Spleen (tissue), 11 donors: ENCODE measurements at regions not wholly inside any gene's neighbourhood (a gene's known extent, or its start where the extent isn't known, plus 50 kb on each side); places are given as distances from the start of the nearest gene placed in this dataset.

Source experiments
- DNase-seq: peaks from one replicate; pipeline ENCODE4 v3.0.0-alpha.2; 2020
- H3K27ac ChIP-seq, 8 donors: fragments of 200-600 bp; sonication (generic) in 7 of 8; 1 replicate in 4 of 8; 2 replicates in 4 of 8; pipeline versions ENCODE4 v1.5.0 to v1.8.0; 2016 to 2021; ENCODE audit warnings: inconsistent platforms in 4 of 8, mild to moderate bottlenecking in 4 of 8, moderate library complexity in 1 of 8
- H3K27me3 ChIP-seq, 7 donors: fragments of 200-600 bp; sonication (generic) in 6 of 7; replicated peaks in 1 of 7; 1 replicate in 4 of 7; 2 replicates in 3 of 7; pipeline versions ENCODE4 v1.5.0 to v1.8.0; 2016 to 2021; ENCODE audit warnings: inconsistent platforms in 3 of 7, mild to moderate bottlenecking in 1 of 7
- H3K36me3 ChIP-seq, 6 donors: fragments of 200-600 bp; sonication (generic) in 5 of 6; 1 replicate in 4 of 6; 2 replicates in 2 of 6; pipeline versions ENCODE4 v1.5.0 to v1.8.0; 2016 to 2021; ENCODE audit warnings: inconsistent platforms in 2 of 6
- H3K4me1 ChIP-seq, 6 donors: fragments of 200-600 bp; sonication (generic) in 5 of 6; 1 replicate in 3 of 6; 2 replicates in 3 of 6; pipeline versions ENCODE4 v1.5.0 to v1.8.0; 2016 to 2021; ENCODE audit warnings: inconsistent platforms in 3 of 6
- H3K4me3 ChIP-seq, 8 donors: fragments of 200-600 bp; sonication (generic) in 7 of 8; 1 replicate in 4 of 8; 2 replicates in 4 of 8; pipeline versions ENCODE4 v1.5.0 to v1.8.0; 2016 to 2021; ENCODE audit warnings: inconsistent platforms in 4 of 8, mild to moderate bottlenecking in 4 of 8, moderate library complexity in 2 of 8
- H3K9me3 ChIP-seq, 8 donors: fragments of 200-600 bp; sonication (generic) in 7 of 8; 1 replicate in 4 of 8; 2 replicates in 4 of 8; pipeline versions ENCODE4 v1.5.0 to v1.8.0; 2016 to 2021; ENCODE audit warnings: inconsistent platforms in 4 of 8
- CTCF ChIP-seq, 11 experiments: fragments of 200-600 bp in 7 of 11; fragments of 450-650 bp in 4 of 11; sonication (generic) in 4 of 11; IDR thresholded peaks in 8 of 11; conservative IDR thresholded peaks in 3 of 11; 1 replicate in 7 of 11; 2 replicates in 4 of 11; pipeline versions ENCODE4 v1.4.0 to v1.8.0; 2016 to 2021; ENCODE audit warnings: antibody characterized with exemption in 11 of 11, inconsistent platforms in 4 of 11, mild to moderate bottlenecking in 1 of 11
- POLR2A ChIP-seq, 3 donors: fragments of 450-650 bp; IDR thresholded peaks; one replicate each; pipeline ENCODE4 v1.5.1; 2017; ENCODE audit warnings: antibody characterized with exemption in 3 of 3, mild to moderate bottlenecking in 1 of 3
- POLR2AphosphoS5 ChIP-seq, 3 donors: sonication (generic); formaldehyde crosslinking; IDR thresholded peaks; one replicate each; pipeline ENCODE4 v1.5.1; 2017; ENCODE audit warnings: antibody characterized with exemption in 3 of 3
- WGBS, 5 donors: extraction: QIAGEN DNeasy Blood & Tissue Kit in 3 of 5; methylation state at CpG; one replicate each; pipeline versions ENCODE4 v1.1.5 to v1.1.7; 2013 to 2018; 5-methylcytosine and 5-hydroxymethylcytosine counted together
- intact Hi-C: fragments of 100-400 bp; cut with DNase I; formaldehyde crosslinking; loops from one replicate; pipeline ENCODE4 v1.15.0; 2023; ENCODE audit warnings: low total_unique reads
- donor health status: healthy with polysubstance abuse.
- donor health status: DM: no; HTN: no; CAD: no; lungs with moderate emphysema.
- donor health status: DM: no; HTN: no; CAD: no.
- donor health status: Bipolar disorder and iron deficiency.
- donor health status: healthy.
- donor health status: DM: no; HTN: no; CAD: no.
- donor health status: DM: yes; HTN: yes; CAD: no.

GRCh38 chr3:146783446-146783845 lies 178.3 kb upstream of the PLSCR5 start:
- Histone ChIP-seq H3K4me1 (no peaks in the 10 kb centered on the region), H3K9me3 (no peaks in the 10 kb centered on the region), H3K36me3 (no peaks in the 10 kb centered on the region), H3K4me3 (no peak overlapping the region), H3K27me3 (no peaks in the 10 kb centered on the region), H3K27ac (no peak overlapping the region)
- DNase-seq: no peak
- WGBS, 5 donors: 65 to 86% (median 71%) methylated on average over 2 of the region's 2 CpGs
- no peak for TF ChIP-seq POLR2A (IDR thresholded peaks at IDR 0.05)
- intact Hi-C loops: no loop called here

- intact Hi-C loops: no loop called here
- WGBS, 5 donors: 69 to 85% (median 71%) methylated on average over 2 of the region's 2 CpGs
- H3K4me1 ChIP-seq: no peaks in the 10 kb centered on the region
- no peaks in the 10 kb centered on the region for H3K27me3 ChIP-seq
- no peaks in the 10 kb centered on the region for H3K36me3 ChIP-seq
- no peak overlapping the region for H3K4me3 ChIP-seq
- no peak for TF ChIP-seq CTCF (IDR thresholded peaks at IDR 0.05 in 8 of 11, conservative IDR thresholded peaks at IDR 0.05 in 3 of 11)
- no peak for TF ChIP-seq POLR2AphosphoS5 (IDR thresholded peaks at IDR 0.05)
- no peak for TF ChIP-seq POLR2A (IDR thresholded peaks at IDR 0.05)
- H3K9me3 ChIP-seq: no peaks in the 10 kb centered on the region
- DNase-seq: no peak
- no peak overlapping the region for H3K27ac ChIP-seq
Observed at GRCh38 chr3:146781606-146782005, 176.5 kb upstream of the PLSCR5 start.

GRCh38 chr3:146781059-146781458 lies 175.9 kb upstream of the PLSCR5 start:
- no peak for DNase-seq
- H3K4me3 ChIP-seq: no peak overlapping the region
- no peaks in the 10 kb centered on the region for H3K27me3 ChIP-seq
- H3K9me3 ChIP-seq: no peaks in the 10 kb centered on the region
- no peaks in the 10 kb centered on the region for H3K4me1 ChIP-seq
- no peak overlapping the region for H3K27ac ChIP-seq
- intact Hi-C loops: no loop called here
- TF ChIP-seq POLR2A (IDR thresholded peaks at IDR 0.05): no peak
- TF ChIP-seq CTCF (IDR thresholded peaks at IDR 0.05 in 8 of 11, conservative IDR thresholded peaks at IDR 0.05 in 3 of 11): no peak
- no peak for TF ChIP-seq POLR2AphosphoS5 (IDR thresholded peaks at IDR 0.05)
- WGBS, 5 donors: 36 to 43% (median 39%) methylated on average over 3 of the region's 3 CpGs
- no peaks in the 10 kb centered on the region for H3K36me3 ChIP-seq

- no peak overlapping the region for H3K4me3 ChIP-seq
- intact Hi-C loops: no loop called here
- H3K27me3 ChIP-seq: no peaks in the 10 kb centered on the region
- H3K36me3 ChIP-seq: no peaks in the 10 kb centered on the region
- no peaks in the 10 kb centered on the region for H3K9me3 ChIP-seq
- no peak for DNase-seq
- H3K4me1 ChIP-seq: no peaks in the 10 kb centered on the region
- TF ChIP-seq POLR2A (IDR thresholded peaks at IDR 0.05) (no peak), CTCF (IDR thresholded peaks at IDR 0.05 in 8 of 11, conservative IDR thresholded peaks at IDR 0.05 in 3 of 11) (no peak), POLR2AphosphoS5 (IDR thresholded peaks at IDR 0.05) (no peak)
- WGBS, 5 donors: 59 to 82% (median 74%) methylated on average over 2 of the region's 2 CpGs
- no peak overlapping the region for H3K27ac ChIP-seq
Observed at GRCh38 chr3:146780251-146780650, 175.1 kb upstream of the PLSCR5 start.

- Histone ChIP-seq H3K36me3 (no peaks in the 10 kb centered on the region), H3K4me1 (no peaks in the 10 kb centered on the region), H3K4me3 (no peak overlapping the region), H3K27me3 (no peaks in the 10 kb centered on the region), H3K9me3 (peaks cover 0 to 3% (median 0%) of the 10 kb centered on the region in 8 donors), H3K27ac (no peak overlapping the region)
- no peak for DNase-seq
- TF ChIP-seq CTCF (IDR thresholded peaks at IDR 0.05 in 8 of 11, conservative IDR thresholded peaks at IDR 0.05 in 3 of 11) (no peak), POLR2A (IDR thresholded peaks at IDR 0.05) (no peak), POLR2AphosphoS5 (IDR thresholded peaks at IDR 0.05) (no peak)
- intact Hi-C loops: no loop called here
Observed at GRCh38 chr3:146777941-146778340, 172.8 kb upstream of the PLSCR5 start.
